B cell (primary cell): ENCODE measurements at regions not wholly inside any gene's neighbourhood (a gene's known extent, or its start where the extent isn't known, plus 50 kb on each side); places are given as distances from the start of the nearest gene placed in this dataset.

Source experiments
- EZH2 ChIP-seq: IDR thresholded peaks from 2 replicates; pipeline ENCODE4 v1.6.1; 2012; ENCODE audit warnings: borderline replicate concordance, low read depth, mild to moderate bottlenecking, moderate library complexity, low read length; ENCODE audit not compliant: insufficient read depth, poor library complexity, severe bottlenecking
- TF ChIP-seq, protein P1 (sequence below): fragments of 200-600 bp; IDR thresholded peaks from one replicate; pipeline ENCODE4 v1.8.0; 2022; ENCODE audit warnings: antibody characterized with exemption, mild to moderate bottlenecking

GRCh38 chr20:58088105-58088504 lies 140.3 kb downstream of the ANKRD60 start:
- TF ChIP-seq, protein P1, sequence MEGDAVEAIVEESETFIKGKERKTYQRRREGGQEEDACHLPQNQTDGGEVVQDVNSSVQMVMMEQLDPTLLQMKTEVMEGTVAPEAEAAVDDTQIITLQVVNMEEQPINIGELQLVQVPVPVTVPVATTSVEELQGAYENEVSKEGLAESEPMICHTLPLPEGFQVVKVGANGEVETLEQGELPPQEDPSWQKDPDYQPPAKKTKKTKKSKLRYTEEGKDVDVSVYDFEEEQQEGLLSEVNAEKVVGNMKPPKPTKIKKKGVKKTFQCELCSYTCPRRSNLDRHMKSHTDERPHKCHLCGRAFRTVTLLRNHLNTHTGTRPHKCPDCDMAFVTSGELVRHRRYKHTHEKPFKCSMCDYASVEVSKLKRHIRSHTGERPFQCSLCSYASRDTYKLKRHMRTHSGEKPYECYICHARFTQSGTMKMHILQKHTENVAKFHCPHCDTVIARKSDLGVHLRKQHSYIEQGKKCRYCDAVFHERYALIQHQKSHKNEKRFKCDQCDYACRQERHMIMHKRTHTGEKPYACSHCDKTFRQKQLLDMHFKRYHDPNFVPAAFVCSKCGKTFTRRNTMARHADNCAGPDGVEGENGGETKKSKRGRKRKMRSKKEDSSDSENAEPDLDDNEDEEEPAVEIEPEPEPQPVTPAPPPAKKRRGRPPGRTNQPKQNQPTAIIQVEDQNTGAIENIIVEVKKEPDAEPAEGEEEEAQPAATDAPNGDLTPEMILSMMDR = no peak
- TF ChIP-seq EZH2 = no peak
